Type B pancreatic cell (in vitro differentiated cells): ENCODE measurements at regions not wholly inside any gene's neighbourhood (a gene's known extent, or its start where the extent isn't known, plus 50 kb on each side); places are given as distances from the start of the nearest gene placed in this dataset.
"Not testable (repeated sequence)": the region's sequence is repeated elsewhere in the genome, so short reads cannot be mapped to it uniquely, and the experiment has no call there.

Experiments
- DNase-seq: peaks from one replicate; pipeline ENCODE4 v3.0.0; 2021; ENCODE audit warnings: mixed read lengths; ENCODE audit not compliant: unreplicated experiment; ENCODE audit errors: extremely low spot score
- H3K27ac Mint-ChIP-seq: 2 replicates; pipeline ENCODE4 v1.8.0; 2021; ENCODE audit warnings: mild to moderate bottlenecking, mixed read lengths
- H3K27me3 Mint-ChIP-seq: 2 replicates; pipeline ENCODE4 v1.8.0; 2021; ENCODE audit warnings: mixed read lengths
- H3K36me3 Mint-ChIP-seq: 2 replicates; pipeline ENCODE4 v1.8.0; 2021; ENCODE audit warnings: mixed read lengths
- H3K4me1 Mint-ChIP-seq: one replicate; pipeline ENCODE4 v1.8.0; 2021; ENCODE audit warnings: mixed read lengths; ENCODE audit not compliant: unreplicated experiment
- H3K4me3 Mint-ChIP-seq: 2 replicates; pipeline ENCODE4 v1.8.0; 2021; ENCODE audit warnings: mild to moderate bottlenecking, mixed read lengths
- H3K9me3 Mint-ChIP-seq: 2 replicates; pipeline ENCODE4 v1.8.0; 2021; ENCODE audit warnings: mixed read lengths
- TF ChIP-seq, protein P1 (sequence below): fragments of 200-600 bp; sonication (generic); conservative IDR thresholded peaks from 2 replicates; pipeline ENCODE4 v1.5.0; 2021; ENCODE audit warnings: antibody characterized with exemption, mild to moderate bottlenecking

DNA sequence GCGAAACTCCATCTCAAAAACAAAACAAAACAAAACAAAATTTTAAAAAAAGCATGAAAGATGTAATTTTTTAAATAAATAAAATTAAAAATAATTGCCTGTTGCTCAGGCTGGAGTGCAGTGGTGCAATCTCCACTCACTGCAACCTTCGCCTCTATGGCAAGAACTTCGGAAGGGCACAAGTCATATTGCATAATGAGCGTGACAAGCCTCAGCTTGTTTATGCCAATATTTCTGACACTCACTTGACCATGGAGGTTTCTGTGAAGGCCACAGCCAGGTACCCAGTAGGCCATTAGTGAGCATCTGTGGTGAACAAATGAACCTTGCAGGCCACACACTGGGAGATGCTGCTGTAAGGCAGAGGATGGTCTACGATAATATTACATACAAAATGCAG lies 106.1 kb upstream of the KMT2C start:
- TF ChIP-seq, protein P1, sequence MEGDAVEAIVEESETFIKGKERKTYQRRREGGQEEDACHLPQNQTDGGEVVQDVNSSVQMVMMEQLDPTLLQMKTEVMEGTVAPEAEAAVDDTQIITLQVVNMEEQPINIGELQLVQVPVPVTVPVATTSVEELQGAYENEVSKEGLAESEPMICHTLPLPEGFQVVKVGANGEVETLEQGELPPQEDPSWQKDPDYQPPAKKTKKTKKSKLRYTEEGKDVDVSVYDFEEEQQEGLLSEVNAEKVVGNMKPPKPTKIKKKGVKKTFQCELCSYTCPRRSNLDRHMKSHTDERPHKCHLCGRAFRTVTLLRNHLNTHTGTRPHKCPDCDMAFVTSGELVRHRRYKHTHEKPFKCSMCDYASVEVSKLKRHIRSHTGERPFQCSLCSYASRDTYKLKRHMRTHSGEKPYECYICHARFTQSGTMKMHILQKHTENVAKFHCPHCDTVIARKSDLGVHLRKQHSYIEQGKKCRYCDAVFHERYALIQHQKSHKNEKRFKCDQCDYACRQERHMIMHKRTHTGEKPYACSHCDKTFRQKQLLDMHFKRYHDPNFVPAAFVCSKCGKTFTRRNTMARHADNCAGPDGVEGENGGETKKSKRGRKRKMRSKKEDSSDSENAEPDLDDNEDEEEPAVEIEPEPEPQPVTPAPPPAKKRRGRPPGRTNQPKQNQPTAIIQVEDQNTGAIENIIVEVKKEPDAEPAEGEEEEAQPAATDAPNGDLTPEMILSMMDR, result no peak
- Mint-ChIP-seq H3K36me3 (no peaks in the 10 kb centered on the region), H3K4me1 (peaks cover 11% of the 10 kb centered on the region), H3K27ac (no peak overlapping the region), H3K4me3 (no peak overlapping the region), H3K9me3 (peaks cover 4% of the 10 kb centered on the region), H3K27me3 (no peaks in the 10 kb centered on the region)
- DNase-seq, result no peak

DNA sequence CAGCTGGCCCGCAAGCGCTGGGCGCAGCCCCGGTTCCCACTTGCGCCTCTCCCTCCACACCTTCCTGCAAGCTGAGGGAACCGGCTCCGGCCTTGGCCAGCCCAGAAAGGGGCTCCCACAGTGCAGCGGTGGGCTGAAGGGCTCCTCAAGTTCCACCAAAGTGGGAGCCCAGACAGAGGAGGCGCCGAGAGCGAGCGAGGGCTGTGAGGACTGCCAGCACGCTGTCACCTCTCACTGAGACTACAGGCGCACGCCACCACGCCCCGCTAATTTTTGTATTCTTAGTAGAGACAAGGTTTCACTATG lies 103.3 kb upstream of the KMT2C start:
- not testable (repeated sequence) for H3K4me3 Mint-ChIP-seq, H3K27me3 Mint-ChIP-seq, H3K4me1 Mint-ChIP-seq, DNase-seq, H3K27ac Mint-ChIP-seq, H3K9me3 Mint-ChIP-seq, H3K36me3 Mint-ChIP-seq

DNA sequence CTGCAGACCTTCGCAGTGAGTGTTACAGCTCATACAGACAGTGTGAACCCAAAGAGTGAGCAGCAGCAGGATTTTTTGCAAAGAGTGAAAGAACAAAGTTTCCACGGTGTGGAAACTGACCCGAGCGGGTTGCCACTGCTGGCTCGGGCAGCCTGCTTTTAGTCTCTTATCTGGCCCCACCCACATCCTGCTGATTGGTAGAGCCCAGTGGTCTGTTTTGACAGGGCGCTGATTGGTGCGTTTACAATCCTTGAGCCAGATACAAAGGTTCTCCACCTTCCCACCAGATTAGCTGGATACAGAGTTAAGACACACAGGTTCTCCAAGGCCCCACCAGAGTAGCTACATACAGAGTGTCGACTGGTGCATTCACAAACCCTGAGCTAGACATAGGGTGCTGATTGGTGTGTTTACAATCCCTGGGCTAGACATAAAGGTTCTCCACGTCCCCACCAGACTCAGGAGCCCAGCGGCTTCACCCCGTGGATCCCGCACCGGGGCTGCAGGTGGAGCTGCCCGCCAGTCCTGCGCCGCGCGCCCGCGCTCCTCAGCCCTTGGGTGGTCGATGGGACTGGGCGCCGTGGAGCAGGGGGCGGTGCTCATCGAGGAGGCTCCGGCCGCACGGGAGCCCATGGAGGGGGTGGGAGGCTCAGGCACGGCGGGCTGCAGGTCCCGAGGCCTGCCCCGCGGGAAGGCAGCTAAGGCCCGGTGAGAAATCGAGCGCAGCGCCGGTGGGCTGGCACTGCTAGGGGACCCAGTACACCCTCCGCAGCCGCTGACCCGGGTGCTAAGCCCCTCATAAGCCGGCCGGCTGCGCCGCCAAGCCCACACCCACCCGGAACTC lies 102.8 kb upstream of the KMT2C start:
- not testable (repeated sequence) for DNase-seq, H3K36me3 Mint-ChIP-seq, H3K27me3 Mint-ChIP-seq, H3K27ac Mint-ChIP-seq, H3K9me3 Mint-ChIP-seq, H3K4me1 Mint-ChIP-seq, H3K4me3 Mint-ChIP-seq

DNA sequence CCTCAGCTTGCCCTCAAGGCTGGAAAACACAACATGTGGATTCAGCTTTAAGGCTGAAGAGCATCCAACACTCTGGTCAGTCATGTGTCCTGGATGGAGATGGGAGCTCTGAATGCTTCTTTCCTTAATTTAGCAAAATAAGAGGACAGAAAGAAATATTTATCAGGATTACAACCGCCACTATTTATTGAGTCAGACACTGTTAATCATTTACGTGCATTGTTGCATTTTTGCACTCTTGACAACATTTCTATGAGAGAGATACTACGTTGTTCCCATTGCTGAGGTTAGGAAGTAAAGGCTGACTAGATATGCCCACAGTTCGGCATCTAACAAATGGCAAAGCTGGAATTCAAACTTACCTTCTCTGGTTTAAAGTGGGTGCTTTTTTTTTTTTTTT lies 101.8 kb upstream of the KMT2C start:
- Mint-ChIP-seq H3K9me3 (no peaks in the 10 kb centered on the region), H3K4me3 (no peak overlapping the region), H3K4me1 (no peaks in the 10 kb centered on the region), H3K27me3 (no peaks in the 10 kb centered on the region), H3K36me3 (no peaks in the 10 kb centered on the region), H3K27ac (no peak overlapping the region)
- DNase-seq, result no peak
- TF ChIP-seq, protein P1, result no peak

DNA sequence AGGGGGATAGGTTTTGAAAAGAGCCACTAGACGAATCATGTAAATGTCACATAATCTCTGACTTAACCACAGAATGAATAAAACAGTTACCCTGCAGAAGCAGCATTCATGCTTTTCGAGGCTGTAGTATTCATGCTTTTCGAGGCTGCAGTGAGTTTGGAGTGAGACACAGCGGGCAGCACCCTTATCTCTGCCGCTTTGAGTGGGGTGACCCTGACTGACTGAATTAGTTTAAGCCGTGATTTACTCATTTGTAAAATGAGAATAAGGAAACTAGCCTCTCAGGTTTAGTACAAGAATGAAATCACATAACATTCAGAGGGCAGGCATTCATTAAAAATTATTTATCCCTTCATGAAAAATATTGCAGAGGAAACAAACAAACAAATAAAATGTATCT lies 92.8 kb upstream of the KMT2C start:
- Mint-ChIP-seq H3K4me1 (no peaks in the 10 kb centered on the region), H3K4me3 (no peak overlapping the region), H3K9me3 (no peaks in the 10 kb centered on the region), H3K27ac (no peak overlapping the region), H3K27me3 (no peaks in the 10 kb centered on the region), H3K36me3 (no peaks in the 10 kb centered on the region)
- TF ChIP-seq, protein P1, result no peak
- no peak for DNase-seq

DNA sequence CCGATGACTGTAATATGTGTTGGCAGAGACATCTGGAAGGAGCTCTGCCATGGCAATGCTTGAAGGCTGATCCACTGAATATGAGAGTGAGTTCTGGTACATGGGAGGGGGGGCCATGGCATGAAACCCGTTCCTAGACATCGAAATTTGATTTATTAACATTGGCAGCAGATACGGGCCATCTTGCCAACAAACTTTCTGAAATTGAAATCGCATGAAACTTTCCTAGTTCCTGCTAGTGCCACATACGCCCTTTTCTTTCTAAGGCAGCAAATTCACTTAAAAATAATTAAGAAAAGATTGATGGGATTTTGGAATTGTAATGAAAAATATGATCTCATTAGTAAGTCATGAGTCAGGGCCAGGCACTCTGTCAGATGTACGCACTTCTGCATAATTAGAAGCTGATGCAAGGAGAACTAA lies 91.8 kb upstream of the KMT2C start:
- TF ChIP-seq, protein P1, result no peak
- no peaks in the 10 kb centered on the region for H3K27me3 Mint-ChIP-seq
- no peaks in the 10 kb centered on the region for H3K9me3 Mint-ChIP-seq
- H3K4me3 Mint-ChIP-seq, result no peak overlapping the region
- H3K36me3 Mint-ChIP-seq, result no peaks in the 10 kb centered on the region
- H3K4me1 Mint-ChIP-seq, result peaks cover under 1% of the 10 kb centered on the region
- DNase-seq, result no peak
- H3K27ac Mint-ChIP-seq, result no peak overlapping the region

DNA sequence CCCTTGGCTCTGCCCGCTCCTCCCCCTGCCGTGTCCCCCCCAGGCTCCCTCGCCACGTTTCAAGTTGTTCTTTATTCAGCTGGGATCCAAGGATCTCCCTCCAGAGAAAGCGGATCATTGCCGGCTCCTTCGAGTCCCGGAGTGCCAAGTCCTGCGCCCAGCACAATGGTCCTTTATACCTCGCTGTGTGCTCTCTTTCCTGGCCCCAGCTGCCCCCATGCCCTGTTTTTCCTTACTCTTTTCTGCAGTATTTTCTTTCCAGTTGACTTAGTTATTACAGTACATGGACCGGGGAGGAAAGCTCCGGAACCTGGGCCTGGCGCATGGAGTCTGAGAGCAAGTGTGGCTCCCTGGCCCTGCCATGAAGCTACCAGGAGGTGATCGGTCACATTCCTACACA lies 88.1 kb upstream of the KMT2C start:
- H3K4me1 Mint-ChIP-seq, result peaks cover 5% of the 10 kb centered on the region
- TF ChIP-seq, protein P1, result no peak
- no peak overlapping the region for H3K27ac Mint-ChIP-seq
- no peaks in the 10 kb centered on the region for H3K27me3 Mint-ChIP-seq
- DNase-seq, result no peak
- no peaks in the 10 kb centered on the region for H3K36me3 Mint-ChIP-seq
- no peak overlapping the region for H3K4me3 Mint-ChIP-seq
- no peaks in the 10 kb centered on the region for H3K9me3 Mint-ChIP-seq
